ENCODE measurements at regions not wholly inside any gene's neighbourhood (a gene's known extent, or its start where the extent isn't known, plus 50 kb on each side); places are given as distances from the start of the nearest gene placed in this dataset.

DNA sequence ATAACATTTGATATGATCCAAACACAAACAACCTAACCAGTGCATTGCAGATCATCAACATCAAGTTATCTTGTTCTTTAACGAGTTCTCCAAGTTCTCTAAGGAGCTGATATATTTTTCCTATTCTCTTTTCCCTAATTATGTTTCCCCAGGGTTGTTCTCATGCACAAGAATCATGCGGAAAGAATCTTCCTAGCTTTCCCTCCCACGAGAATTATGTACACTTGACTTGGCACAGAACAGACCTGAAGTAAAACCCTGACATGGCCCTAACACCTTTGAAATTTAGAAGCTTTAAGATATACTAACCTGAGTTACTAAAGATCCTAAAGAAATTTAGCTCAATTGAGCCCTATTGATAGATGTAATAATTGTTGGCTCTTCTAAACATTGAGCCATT lies 110.7 kb upstream of the FST start:
- TF ChIP-seq, protein P1, sequence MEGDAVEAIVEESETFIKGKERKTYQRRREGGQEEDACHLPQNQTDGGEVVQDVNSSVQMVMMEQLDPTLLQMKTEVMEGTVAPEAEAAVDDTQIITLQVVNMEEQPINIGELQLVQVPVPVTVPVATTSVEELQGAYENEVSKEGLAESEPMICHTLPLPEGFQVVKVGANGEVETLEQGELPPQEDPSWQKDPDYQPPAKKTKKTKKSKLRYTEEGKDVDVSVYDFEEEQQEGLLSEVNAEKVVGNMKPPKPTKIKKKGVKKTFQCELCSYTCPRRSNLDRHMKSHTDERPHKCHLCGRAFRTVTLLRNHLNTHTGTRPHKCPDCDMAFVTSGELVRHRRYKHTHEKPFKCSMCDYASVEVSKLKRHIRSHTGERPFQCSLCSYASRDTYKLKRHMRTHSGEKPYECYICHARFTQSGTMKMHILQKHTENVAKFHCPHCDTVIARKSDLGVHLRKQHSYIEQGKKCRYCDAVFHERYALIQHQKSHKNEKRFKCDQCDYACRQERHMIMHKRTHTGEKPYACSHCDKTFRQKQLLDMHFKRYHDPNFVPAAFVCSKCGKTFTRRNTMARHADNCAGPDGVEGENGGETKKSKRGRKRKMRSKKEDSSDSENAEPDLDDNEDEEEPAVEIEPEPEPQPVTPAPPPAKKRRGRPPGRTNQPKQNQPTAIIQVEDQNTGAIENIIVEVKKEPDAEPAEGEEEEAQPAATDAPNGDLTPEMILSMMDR (conservative IDR thresholded peaks at IDR 0.05): no peak
- no peak for TF ChIP-seq EZH2 (IDR thresholded peaks at IDR 0.05; ENCODE audit: low read depth)

All from PC-9 (cell line).